ENCODE measurements at regions not wholly inside any gene's neighbourhood (a gene's known extent, or its start where the extent isn't known, plus 50 kb on each side); places are given as distances from the start of the nearest gene placed in this dataset.

DNA sequence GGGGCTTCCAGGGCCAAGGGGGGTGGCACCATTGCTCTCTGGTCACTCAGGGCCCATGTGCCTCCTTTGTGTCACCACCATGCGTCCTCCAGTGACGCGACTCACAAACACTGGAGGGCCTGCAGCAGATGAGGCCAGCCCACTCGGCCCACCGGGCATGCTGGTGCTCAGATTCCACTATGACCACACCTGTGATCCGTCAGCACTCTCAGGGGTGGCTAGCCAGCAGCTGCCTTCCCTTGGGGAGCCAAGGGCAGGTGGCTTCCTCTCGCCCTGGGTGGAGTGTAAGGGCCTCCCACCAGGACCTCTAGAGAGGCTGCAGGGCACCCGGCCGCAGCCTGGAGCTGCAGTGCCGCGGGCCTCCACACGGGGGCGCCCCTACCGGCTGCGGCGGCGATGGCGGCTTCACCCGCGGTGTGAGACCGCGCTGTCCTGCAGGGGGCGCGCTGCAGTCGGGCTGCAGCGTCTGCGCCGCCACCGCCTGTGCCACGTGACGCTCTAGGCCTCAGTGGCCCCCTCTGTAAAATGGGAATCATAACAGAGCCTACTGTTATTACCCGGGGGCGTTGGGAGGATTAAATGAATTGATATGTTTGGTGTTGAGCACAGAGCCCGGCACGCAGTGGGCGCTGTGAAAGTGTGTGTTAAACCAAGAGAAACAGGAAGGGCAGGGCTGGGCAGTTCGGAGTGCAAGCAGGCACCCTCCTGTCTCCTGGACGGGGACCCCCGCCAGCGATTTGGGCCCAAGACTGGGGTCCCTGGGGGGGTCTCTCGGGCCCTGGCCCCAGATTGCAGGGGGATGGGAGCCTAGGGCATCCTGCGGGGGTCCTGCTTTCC, 192.4 kb upstream of the GSE1 start:
- TF ChIP-seq, protein P1, sequence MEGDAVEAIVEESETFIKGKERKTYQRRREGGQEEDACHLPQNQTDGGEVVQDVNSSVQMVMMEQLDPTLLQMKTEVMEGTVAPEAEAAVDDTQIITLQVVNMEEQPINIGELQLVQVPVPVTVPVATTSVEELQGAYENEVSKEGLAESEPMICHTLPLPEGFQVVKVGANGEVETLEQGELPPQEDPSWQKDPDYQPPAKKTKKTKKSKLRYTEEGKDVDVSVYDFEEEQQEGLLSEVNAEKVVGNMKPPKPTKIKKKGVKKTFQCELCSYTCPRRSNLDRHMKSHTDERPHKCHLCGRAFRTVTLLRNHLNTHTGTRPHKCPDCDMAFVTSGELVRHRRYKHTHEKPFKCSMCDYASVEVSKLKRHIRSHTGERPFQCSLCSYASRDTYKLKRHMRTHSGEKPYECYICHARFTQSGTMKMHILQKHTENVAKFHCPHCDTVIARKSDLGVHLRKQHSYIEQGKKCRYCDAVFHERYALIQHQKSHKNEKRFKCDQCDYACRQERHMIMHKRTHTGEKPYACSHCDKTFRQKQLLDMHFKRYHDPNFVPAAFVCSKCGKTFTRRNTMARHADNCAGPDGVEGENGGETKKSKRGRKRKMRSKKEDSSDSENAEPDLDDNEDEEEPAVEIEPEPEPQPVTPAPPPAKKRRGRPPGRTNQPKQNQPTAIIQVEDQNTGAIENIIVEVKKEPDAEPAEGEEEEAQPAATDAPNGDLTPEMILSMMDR (IDR thresholded peaks at IDR 0.05; ENCODE audit: insufficient read depth, low read depth, low read length): peak; percentile 70
- no peak for TF ChIP-seq EZH2 (IDR thresholded peaks at IDR 0.05; ENCODE audit: insufficient read depth, low read length)
